ENCODE measurements at regions not wholly inside any gene's neighbourhood (a gene's known extent, or its start where the extent isn't known, plus 50 kb on each side); places are given as distances from the start of the nearest gene placed in this dataset.

DNA sequence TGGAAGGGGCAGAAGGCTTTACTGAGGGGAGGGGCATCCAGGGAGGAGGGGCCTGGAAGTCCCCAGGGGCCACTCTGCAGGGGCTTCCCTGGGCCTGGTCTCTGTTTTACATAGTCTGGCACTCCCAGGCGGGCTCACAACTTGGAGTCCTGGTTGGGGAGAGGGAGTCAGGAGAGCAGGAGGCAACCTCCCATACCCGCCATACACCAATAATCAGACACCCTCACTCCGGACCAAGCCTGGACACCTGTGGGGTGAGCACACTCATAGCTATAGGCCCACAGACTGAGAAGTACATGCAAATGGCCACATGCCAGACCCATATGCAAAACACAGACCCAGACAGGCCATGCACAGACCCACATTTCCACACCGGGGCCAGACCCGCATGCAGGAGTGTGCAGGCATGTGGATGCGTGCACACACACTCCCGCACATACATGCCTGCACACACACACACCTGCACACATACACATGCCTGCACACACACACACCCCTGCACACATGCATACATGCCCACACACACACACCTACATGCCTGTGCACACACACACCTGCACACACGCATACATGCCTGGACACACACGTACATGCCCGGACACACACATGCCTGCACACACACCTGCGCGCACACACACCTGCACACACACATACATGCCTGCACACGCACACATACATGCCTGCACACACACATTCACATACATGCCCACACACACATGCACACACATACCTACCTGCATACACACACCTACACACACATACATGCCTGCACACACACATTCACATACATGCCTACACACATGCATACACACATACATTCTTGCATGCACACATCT lies 89.5 kb upstream of the RUNX3 start:
- Histone ChIP-seq H3F3A (ENCODE audit: control insufficient read depth, insufficient read depth) (peaks cover 25% of the 10 kb centered on the region), H3K4me1 (ENCODE audit: control insufficient read depth, low read length) (peaks cover 72% of the 10 kb centered on the region), H3K36me3 (ENCODE audit: control insufficient read depth, low read length) (no peaks in the 10 kb centered on the region), H3K4me3 (ENCODE audit: low read length) (peak overlapping the region; percentile 58), H3K4me2 (ENCODE audit: low read length) (peak overlapping the region; percentile 96), H3K79me2 (ENCODE audit: control insufficient read depth, low read length) (no peaks in the 10 kb centered on the region), H3K27me3 (ENCODE audit: control insufficient read depth, low read length) (no peaks in the 10 kb centered on the region), H3K9me3 (ENCODE audit: control insufficient read depth, insufficient read depth, low read length) (no peaks in the 10 kb centered on the region), H3K27ac (ENCODE audit: low read depth, low read length) (peak overlapping the region; percentile 99), H4K20me1 (ENCODE audit: control insufficient read depth, insufficient read depth, low read depth, low read length) (no peaks in the 10 kb centered on the region), H3K9me2 (replicated peaks; ENCODE audit: control insufficient read depth, low read length) (no peaks in the 10 kb centered on the region)
- TF ChIP-seq, protein P1, sequence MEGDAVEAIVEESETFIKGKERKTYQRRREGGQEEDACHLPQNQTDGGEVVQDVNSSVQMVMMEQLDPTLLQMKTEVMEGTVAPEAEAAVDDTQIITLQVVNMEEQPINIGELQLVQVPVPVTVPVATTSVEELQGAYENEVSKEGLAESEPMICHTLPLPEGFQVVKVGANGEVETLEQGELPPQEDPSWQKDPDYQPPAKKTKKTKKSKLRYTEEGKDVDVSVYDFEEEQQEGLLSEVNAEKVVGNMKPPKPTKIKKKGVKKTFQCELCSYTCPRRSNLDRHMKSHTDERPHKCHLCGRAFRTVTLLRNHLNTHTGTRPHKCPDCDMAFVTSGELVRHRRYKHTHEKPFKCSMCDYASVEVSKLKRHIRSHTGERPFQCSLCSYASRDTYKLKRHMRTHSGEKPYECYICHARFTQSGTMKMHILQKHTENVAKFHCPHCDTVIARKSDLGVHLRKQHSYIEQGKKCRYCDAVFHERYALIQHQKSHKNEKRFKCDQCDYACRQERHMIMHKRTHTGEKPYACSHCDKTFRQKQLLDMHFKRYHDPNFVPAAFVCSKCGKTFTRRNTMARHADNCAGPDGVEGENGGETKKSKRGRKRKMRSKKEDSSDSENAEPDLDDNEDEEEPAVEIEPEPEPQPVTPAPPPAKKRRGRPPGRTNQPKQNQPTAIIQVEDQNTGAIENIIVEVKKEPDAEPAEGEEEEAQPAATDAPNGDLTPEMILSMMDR (IDR thresholded peaks at IDR 0.05; ENCODE audit: low read depth, low read length, poor library complexity, severe bottlenecking): no peak
- no peak for TF ChIP-seq EZH2phosphoT487 (IDR thresholded peaks at IDR 0.05; ENCODE audit: borderline replicate concordance, low read length)

DNA sequence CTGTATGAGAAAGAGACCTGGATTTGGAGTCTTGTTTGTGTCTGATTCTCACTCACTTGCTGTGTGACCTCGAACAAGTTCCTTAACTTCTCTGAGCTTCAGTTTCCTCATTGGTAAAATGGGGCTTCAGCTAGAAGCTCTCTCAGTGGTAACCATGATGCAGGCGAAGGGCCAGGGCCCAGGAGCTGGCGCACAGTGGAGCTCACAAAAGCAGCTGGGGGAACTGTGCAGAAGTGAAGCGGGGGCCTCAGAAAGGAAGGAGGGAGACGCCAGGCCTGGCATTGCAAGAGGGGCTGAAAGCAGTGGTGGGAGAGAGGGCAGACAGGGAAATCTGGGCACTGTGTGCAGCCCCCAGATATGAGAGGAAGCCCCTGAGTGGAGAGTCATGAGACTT lies 88.9 kb upstream of the RUNX3 start:
- TF ChIP-seq EZH2phosphoT487 (IDR thresholded peaks at IDR 0.05; ENCODE audit: borderline replicate concordance, low read length): no peak
- Histone ChIP-seq H3K4me2 (ENCODE audit: low read length) (peak overlapping the region; percentile 96), H3K4me3 (ENCODE audit: low read length) (peak overlapping the region; percentile 58)

DNA sequence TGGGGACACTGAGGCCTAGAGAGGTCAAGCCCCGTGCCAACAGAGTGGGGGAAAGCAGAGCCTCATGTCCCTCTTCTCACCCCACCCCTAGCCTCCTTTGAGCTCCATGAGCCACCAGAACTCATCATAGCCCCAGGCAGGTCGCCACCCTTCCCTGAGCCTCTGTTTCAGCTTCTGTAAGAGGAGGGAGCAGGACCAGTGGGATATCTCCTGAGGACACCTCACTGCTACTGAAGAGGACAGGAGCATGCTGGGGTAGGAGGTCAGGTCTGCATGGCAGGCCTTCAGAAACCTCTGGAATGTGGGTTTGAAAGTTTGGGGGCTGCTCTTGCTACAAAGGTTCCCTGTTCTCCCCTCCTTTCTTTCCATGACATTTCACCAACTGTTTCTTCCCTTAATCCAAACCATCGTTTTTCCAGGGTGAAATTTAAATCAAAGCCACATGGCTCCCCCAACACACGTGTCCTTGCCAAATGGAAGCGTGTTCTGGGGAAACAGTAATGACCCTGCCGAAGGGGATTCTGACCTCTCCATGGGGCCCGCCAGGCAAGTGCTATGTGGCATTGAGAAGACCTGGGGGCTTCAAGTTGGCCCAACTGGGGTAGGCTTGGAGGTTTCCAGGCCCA lies 88.1 kb upstream of the RUNX3 start:
- no peak for TF ChIP-seq EZH2phosphoT487 (IDR thresholded peaks at IDR 0.05; ENCODE audit: borderline replicate concordance, low read length)
- TF ChIP-seq, protein P1 (IDR thresholded peaks at IDR 0.05; ENCODE audit: low read depth, low read length, poor library complexity, severe bottlenecking): no peak
- Histone ChIP-seq H3K4me2 (ENCODE audit: low read length) (peak overlapping the region; percentile 96), H3K27ac (ENCODE audit: low read depth, low read length) (peak overlapping the region; percentile 99)

More for the DNA sequence above, 88.9 kb upstream of the RUNX3 start:
- Histone ChIP-seq H3K9me3 (ENCODE audit: control insufficient read depth, insufficient read depth, low read length) (no peaks in the 10 kb centered on the region), H4K20me1 (ENCODE audit: control insufficient read depth, insufficient read depth, low read depth, low read length) (no peaks in the 10 kb centered on the region), H3F3A (ENCODE audit: control insufficient read depth, insufficient read depth) (peaks cover 25% of the 10 kb centered on the region), H3K27me3 (ENCODE audit: control insufficient read depth, low read length) (no peaks in the 10 kb centered on the region), H3K79me2 (ENCODE audit: control insufficient read depth, low read length) (no peaks in the 10 kb centered on the region), H3K27ac (ENCODE audit: low read depth, low read length) (peak overlapping the region; percentile 99), H3K9me2 (replicated peaks; ENCODE audit: control insufficient read depth, low read length) (no peaks in the 10 kb centered on the region), H3K4me1 (ENCODE audit: control insufficient read depth, low read length) (peaks cover 65% of the 10 kb centered on the region), H3K36me3 (ENCODE audit: control insufficient read depth, low read length) (no peaks in the 10 kb centered on the region)

More for the DNA sequence above, 88.1 kb upstream of the RUNX3 start:
- H3K9me2 ChIP-seq (replicated peaks; ENCODE audit: control insufficient read depth, low read length): no peaks in the 10 kb centered on the region
- no peaks in the 10 kb centered on the region for H3K27me3 ChIP-seq (ENCODE audit: control insufficient read depth, low read length)
- no peaks in the 10 kb centered on the region for H4K20me1 ChIP-seq (ENCODE audit: control insufficient read depth, insufficient read depth, low read depth, low read length)
- H3F3A ChIP-seq (ENCODE audit: control insufficient read depth, insufficient read depth): peaks cover 22% of the 10 kb centered on the region
- no peaks in the 10 kb centered on the region for H3K9me3 ChIP-seq (ENCODE audit: control insufficient read depth, insufficient read depth, low read length)
- H3K4me1 ChIP-seq (ENCODE audit: control insufficient read depth, low read length): peaks cover 58% of the 10 kb centered on the region
- peak overlapping the region; percentile 58; the same call in 1 of the 2 replicates for H3K4me3 ChIP-seq (ENCODE audit: low read length)
- H3K36me3 ChIP-seq (ENCODE audit: control insufficient read depth, low read length): no peaks in the 10 kb centered on the region
- no peaks in the 10 kb centered on the region for H3K79me2 ChIP-seq (ENCODE audit: control insufficient read depth, low read length)

Measured in DOHH2 (cell line).